NCI-H187 (cell line): ENCODE measurements at regions not wholly inside any gene's neighbourhood (a gene's known extent, or its start where the extent isn't known, plus 50 kb on each side); places are given as distances from the start of the nearest gene placed in this dataset.
A peak's percentile ranks its signal among the peaks of the same experiment; 100 is the strongest.

ENCODE experiments used
- DNase-seq, 2 experiments: peaks; one replicate each; lab custom pipeline; 2025; lab: John Stamatoyannopoulos, UW

- no peak for DNase-seq
Measured at GRCh38 chr5:174412374-174412773, 312.0 kb upstream of the MSX2 start.

- DNase-seq, result no peak
Measured at GRCh38 chr5:174412941-174413340, 311.4 kb upstream of the MSX2 start.

- DNase-seq, result no peak
Measured at GRCh38 chr5:174413567-174414314, 310.6 kb upstream of the MSX2 start.

- no peak for DNase-seq
Measured at GRCh38 chr5:174414315-174414710, 310.1 kb upstream of the MSX2 start.

- no peak for DNase-seq
Measured at GRCh38 chr5:174418809-174419539, 305.4 kb upstream of the MSX2 start.

- peak; percentile 71 to 77 for DNase-seq
Measured at GRCh38 chr5:174419540-174420132, 304.7 kb upstream of the MSX2 start.

GRCh38 chr5:174420651-174421407 is 303.6 kb upstream of the MSX2 start:
- no peak for DNase-seq

- DNase-seq, result no peak
Measured at GRCh38 chr5:174421408-174421805, 303.0 kb upstream of the MSX2 start.

GRCh38 chr5:174423558-174423957 is 300.8 kb upstream of the MSX2 start:
- peak; percentile 59 to 69 for DNase-seq

- DNase-seq, result no peak
Measured at GRCh38 chr5:174424219-174425053, 299.9 kb upstream of the MSX2 start.

- peak; percentile 25 to 51 for DNase-seq
Measured at GRCh38 chr5:174425271-174425963, 299.0 kb upstream of the MSX2 start.

- peak; percentile 27 to 72 for DNase-seq
Measured at GRCh38 chr5:174425964-174426290, 298.5 kb upstream of the MSX2 start.

- DNase-seq, result no peak
Measured at GRCh38 chr5:174426388-174426787, 298.0 kb upstream of the MSX2 start.

- no peak for DNase-seq
Measured at GRCh38 chr5:174426851-174427250, 297.5 kb upstream of the MSX2 start.

- no peak for DNase-seq
Measured at GRCh38 chr5:174427304-174427703, 297.1 kb upstream of the MSX2 start.

- no peak for DNase-seq
Measured at GRCh38 chr5:174428895-174429294, 295.5 kb upstream of the MSX2 start.

GRCh38 chr5:174430940-174431339 is 293.4 kb upstream of the MSX2 start:
- no peak for DNase-seq

- no peak for DNase-seq
Measured at GRCh38 chr5:174431504-174431903, 292.9 kb upstream of the MSX2 start.

GRCh38 chr5:174433098-174433497 is 291.3 kb upstream of the MSX2 start:
- DNase-seq, result no peak

- DNase-seq, result no peak
Measured at GRCh38 chr5:174436750-174437149, 287.6 kb upstream of the MSX2 start.
